ENCODE measurements at regions not wholly inside any gene's neighbourhood (a gene's known extent, or its start where the extent isn't known, plus 50 kb on each side); places are given as distances from the start of the nearest gene placed in this dataset.

GRCh38 chr13:84470528-84470927 is 588.3 kb upstream of the SLITRK1 start:
- no peak for DNase-seq (ENCODE audit: low read depth in 1 of 2, low spot score in 1 of 2)
- TF ChIP-seq GABPA (IDR thresholded peaks at IDR 0.05; ENCODE audit: low read depth) (no peak), CTCF (IDR thresholded peaks at IDR 0.05; ENCODE audit: insufficient read depth, low read length) (no peak), SPI1 (IDR thresholded peaks at IDR 0.05; ENCODE audit: borderline replicate concordance, low read depth) (no peak), REST (IDR thresholded peaks at IDR 0.05; ENCODE audit: insufficient replicate concordance, low read depth) (no peak), POLR2AphosphoS5 (IDR thresholded peaks at IDR 0.05; ENCODE audit: low read depth) (no peak)
- no peak overlapping the region for H3K4me3 ChIP-seq (replicated peaks; ENCODE audit: insufficient read depth, low read length)
- H3K27me3 ChIP-seq (ENCODE audit: insufficient read depth, poor library complexity, severe bottlenecking), result no peaks in the 10 kb centered on the region
- H3K27ac ChIP-seq (replicated peaks), result no peak overlapping the region

GRCh38 chr13:84466461-84466860 is 584.2 kb upstream of the SLITRK1 start:
- Histone ChIP-seq H3K27ac (replicated peaks) (no peak overlapping the region), H3K27me3 (ENCODE audit: insufficient read depth, poor library complexity, severe bottlenecking) (no peaks in the 10 kb centered on the region), H3K4me3 (replicated peaks; ENCODE audit: insufficient read depth, low read length) (no peak overlapping the region)
- DNase-seq (ENCODE audit: low read depth in 1 of 2, low spot score in 1 of 2), result no peak
- TF ChIP-seq SPI1 (IDR thresholded peaks at IDR 0.05; ENCODE audit: borderline replicate concordance, low read depth) (no peak), POLR2AphosphoS5 (IDR thresholded peaks at IDR 0.05; ENCODE audit: low read depth) (no peak), REST (IDR thresholded peaks at IDR 0.05; ENCODE audit: insufficient replicate concordance, low read depth) (no peak), CTCF (IDR thresholded peaks at IDR 0.05; ENCODE audit: insufficient read depth, low read length) (no peak), GABPA (IDR thresholded peaks at IDR 0.05; ENCODE audit: low read depth) (no peak)

GRCh38 chr13:84460989-84461388 is 578.7 kb upstream of the SLITRK1 start:
- H3K27ac ChIP-seq (replicated peaks), result no peak overlapping the region
- no peak overlapping the region for H3K4me3 ChIP-seq (replicated peaks; ENCODE audit: insufficient read depth, low read length)
- no peak for TF ChIP-seq POLR2AphosphoS5 (IDR thresholded peaks at IDR 0.05; ENCODE audit: low read depth)
- no peaks in the 10 kb centered on the region for H3K27me3 ChIP-seq (ENCODE audit: insufficient read depth, poor library complexity, severe bottlenecking)
- DNase-seq (ENCODE audit: low read depth in 1 of 2, low spot score in 1 of 2), result no peak

- Histone ChIP-seq H3K4me3 (replicated peaks; ENCODE audit: insufficient read depth, low read length) (no peak overlapping the region), H3K27me3 (ENCODE audit: insufficient read depth, poor library complexity, severe bottlenecking) (no peaks in the 10 kb centered on the region), H3K27ac (replicated peaks) (no peak overlapping the region)
- TF ChIP-seq CTCF (IDR thresholded peaks at IDR 0.05; ENCODE audit: insufficient read depth, low read length) (no peak), GABPA (IDR thresholded peaks at IDR 0.05; ENCODE audit: low read depth) (no peak), SPI1 (IDR thresholded peaks at IDR 0.05; ENCODE audit: borderline replicate concordance, low read depth) (no peak), REST (IDR thresholded peaks at IDR 0.05; ENCODE audit: insufficient replicate concordance, low read depth) (no peak), POLR2AphosphoS5 (IDR thresholded peaks at IDR 0.05; ENCODE audit: low read depth) (no peak)
- no peak for DNase-seq (ENCODE audit: low read depth in 1 of 2, low spot score in 1 of 2)
Measured at GRCh38 chr13:84455143-84455905, 573.0 kb upstream of the SLITRK1 start.
